GM19438 (cell line): ENCODE measurements at regions not wholly inside any gene's neighbourhood (a gene's known extent, or its start where the extent isn't known, plus 50 kb on each side); places are given as distances from the start of the nearest gene placed in this dataset.
"Not testable (repeated sequence)": the region's sequence is repeated elsewhere in the genome, so short reads cannot be mapped to it uniquely, and the experiment has no call there.

ENCODE experiments used
- ATAC-seq: cut with Tn5 transposase; IDR thresholded peaks from one replicate; pipeline ENCODE4 v1.9.1; 2021; ENCODE audit warnings: low read depth; ENCODE audit not compliant: unreplicated experiment

- ATAC-seq, result no peak
These were observed 299.1 kb upstream of the CDH8 start for GRCh38 chr16:62335356-62335755.

GRCh38 chr16:62321606-62322005 is 285.4 kb upstream of the CDH8 start:
- no peak for ATAC-seq

- no peak for ATAC-seq
These were observed 262.4 kb upstream of the CDH8 start for GRCh38 chr16:62298600-62298999.

DNA sequence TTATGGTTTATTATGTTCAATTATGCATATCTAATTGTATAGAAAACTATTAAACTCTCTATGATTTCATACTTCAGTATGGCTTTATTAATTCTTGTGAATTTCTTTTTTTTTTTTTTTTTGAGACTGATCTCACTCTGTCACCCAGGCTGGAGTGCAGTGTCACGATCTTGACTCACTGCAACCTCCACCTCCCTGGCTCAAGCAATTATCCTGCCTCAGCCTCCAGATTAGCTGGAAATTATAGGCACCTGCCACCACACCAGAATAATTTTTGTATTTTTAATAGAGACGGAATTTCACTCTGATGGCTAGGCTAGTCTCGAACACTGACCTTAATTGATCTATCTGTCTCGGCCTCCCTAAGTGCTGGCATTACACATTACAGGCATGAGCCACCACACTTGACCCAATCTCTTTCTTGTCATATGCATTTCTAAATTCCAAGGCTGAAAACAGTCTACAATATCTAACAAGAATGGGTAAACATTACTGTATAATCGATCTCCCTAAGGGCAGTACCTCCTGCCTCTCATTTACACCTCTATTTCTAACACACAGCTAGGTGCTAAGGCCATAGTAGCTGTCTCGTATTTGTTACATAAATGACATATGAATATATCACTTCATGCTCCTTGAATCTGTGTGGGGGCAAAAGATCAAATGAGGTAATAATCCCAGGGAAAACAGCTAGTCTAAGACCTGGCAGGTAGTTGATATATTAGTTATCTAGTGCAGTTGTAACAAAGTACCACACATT is 258.2 kb upstream of the CDH8 start:
- ATAC-seq, result no peak

DNA sequence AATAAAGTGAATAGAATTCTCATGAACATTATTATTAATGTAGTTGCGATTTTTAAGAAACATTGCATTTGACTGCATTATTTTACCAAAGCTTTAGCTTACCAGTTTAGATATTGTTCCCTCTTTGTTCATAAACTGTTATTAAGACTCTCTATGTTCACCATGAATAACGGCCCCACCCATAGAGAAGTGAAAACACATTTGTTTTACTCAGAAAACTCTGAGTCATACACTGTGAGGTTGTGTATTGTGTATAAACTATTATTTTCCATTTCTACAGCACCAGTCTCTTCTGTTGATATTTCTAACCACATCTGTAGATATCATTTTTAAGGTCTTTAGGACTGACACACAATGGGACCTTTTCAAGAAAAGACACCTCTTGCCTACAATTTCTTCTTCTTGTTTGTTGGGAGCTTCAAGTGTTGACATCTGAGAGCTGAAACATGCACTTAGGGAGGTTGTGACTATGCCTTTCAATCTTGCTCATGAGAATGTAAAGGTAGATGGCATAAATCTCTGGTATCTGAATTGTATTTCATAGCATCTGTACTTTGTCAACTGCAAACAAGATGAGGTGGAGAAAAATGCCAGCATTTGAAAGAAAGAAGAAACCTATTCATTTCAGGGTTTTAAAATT is 252.9 kb upstream of the CDH8 start:
- ATAC-seq, result no peak

GRCh38 chr16:62280506-62280905 is 244.3 kb upstream of the CDH8 start:
- no peak for ATAC-seq

DNA sequence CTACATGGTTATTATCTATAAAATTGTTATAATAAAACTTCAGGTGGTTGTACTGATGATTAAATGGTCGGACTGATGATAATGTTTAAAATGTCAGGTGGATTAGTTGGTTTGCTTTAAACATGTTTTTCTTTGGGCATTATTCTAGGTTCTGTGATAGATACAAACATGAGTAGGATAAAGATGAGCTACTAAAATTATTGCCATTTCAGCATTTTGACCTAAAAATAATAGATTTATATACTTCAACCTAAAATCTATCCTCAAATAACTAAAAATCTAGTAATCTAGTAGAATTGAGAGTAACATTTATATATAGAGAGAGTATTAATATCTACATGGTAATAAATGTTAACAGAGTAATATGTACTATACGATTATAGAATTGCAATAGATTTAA is 241.7 kb upstream of the CDH8 start:
- no peak for ATAC-seq

DNA sequence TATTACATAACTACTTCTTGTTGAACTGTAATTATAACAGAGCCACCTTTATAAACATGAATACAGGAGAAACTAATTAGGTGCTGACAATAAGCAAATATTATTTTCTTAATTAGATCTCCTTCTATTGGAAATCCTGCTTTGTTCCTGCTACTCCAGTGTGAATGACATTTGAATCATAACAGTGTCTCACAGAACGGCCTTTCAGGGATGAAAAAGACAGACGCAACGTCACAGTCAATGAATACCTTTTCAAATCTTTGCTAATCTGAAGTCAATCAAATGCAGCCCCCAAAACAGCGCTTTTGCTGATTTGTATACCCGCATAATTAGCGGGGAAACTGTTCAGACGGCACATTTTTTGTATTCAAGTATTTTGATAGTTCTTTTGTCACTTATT is 240.4 kb upstream of the CDH8 start:
- ATAC-seq, result no peak

GRCh38 chr16:62272035-62272434 is 235.8 kb upstream of the CDH8 start:
- no peak for ATAC-seq

DNA sequence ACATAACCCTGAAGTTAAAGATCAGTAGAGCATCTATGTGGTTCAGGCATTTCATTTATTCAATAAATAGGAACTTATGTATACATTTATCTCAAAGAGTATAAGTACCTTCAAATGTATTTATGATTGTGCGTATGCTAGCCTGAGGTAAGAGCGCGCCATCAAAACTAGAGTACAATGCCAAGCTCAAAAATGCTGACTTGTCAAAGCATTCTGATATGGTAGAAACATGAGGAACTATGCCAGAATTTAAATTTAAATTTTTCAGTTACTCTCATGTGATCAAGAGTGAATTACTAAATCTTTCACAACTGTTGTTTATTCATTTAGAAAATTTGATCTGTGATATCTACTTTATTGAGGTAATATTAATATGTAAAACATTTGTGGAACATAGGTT is 225.5 kb upstream of the CDH8 start:
- no peak for ATAC-seq

GRCh38 chr16:62258931-62259435 is 222.7 kb upstream of the CDH8 start:
- not testable (repeated sequence) for ATAC-seq

GRCh38 chr16:62256406-62256805 is 220.2 kb upstream of the CDH8 start:
- ATAC-seq, result no peak

DNA sequence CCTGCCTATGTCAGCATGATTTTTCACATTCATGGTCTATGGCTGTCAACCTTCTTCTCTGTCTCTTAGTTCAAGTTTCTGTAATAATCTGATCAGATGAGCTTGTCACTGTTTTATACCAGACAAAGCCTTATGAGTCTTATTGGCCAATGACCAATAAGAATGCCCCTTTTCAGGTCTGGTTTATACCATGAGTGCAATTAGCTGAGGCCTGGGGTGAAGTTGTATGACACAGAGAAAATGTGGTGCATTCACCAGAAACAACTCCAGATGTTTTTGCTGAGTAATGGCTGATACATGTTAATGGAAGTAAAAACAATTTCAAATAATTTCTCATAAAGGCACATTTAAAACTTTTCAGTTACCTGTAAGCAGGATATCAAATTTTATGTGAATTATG is 218.6 kb upstream of the CDH8 start:
- ATAC-seq, result no peak

GRCh38 chr16:62254372-62254771 is 218.1 kb upstream of the CDH8 start:
- no peak for ATAC-seq

- no peak for ATAC-seq
These were observed 217.7 kb upstream of the CDH8 start for GRCh38 chr16:62253966-62254365.

DNA sequence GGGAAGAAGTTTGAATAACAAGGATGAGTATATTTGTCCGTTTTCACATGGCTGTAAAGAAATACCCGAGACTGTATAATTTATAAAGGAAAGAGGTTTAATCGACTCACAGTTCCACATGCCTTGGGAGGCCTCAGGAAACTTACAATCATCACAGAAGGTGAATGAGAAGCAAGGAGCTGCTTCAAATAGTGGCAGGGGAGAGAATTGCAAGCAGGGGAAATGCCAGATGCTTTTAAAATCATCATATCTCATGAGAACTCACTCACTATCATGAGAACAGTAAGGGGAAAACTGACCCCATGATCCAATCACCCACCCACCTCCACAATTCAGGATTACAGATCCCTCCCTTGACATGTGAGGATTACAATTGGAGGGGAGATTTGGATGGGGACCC is 212.8 kb upstream of the CDH8 start:
- ATAC-seq, result no peak

GRCh38 chr16:62240722-62241121 is 204.5 kb upstream of the CDH8 start:
- ATAC-seq, result no peak

- peak; percentile 74 for ATAC-seq
These were observed 189.4 kb upstream of the CDH8 start for GRCh38 chr16:62225675-62226074.

- no peak for ATAC-seq
These were observed 188.5 kb upstream of the CDH8 start for GRCh38 chr16:62224646-62225209.

DNA sequence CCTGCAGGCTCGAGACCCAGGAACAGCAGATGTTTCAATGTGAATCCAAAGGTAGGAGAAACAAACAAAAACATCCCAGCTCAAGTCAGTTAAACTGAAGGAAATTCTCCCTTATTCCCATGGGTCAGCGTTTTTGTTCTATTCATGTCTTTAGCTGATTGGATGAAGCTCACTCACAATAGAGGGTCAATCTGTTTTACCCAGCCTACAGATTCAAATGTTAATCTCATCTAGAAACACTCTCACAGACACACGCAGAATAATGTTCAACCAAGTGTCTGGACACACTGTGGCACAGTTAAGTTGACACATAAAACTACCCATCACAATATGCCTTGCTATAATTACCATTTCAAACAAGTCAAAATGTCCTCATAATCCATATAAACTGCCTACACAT is 180.6 kb upstream of the CDH8 start:
- no peak for ATAC-seq

DNA sequence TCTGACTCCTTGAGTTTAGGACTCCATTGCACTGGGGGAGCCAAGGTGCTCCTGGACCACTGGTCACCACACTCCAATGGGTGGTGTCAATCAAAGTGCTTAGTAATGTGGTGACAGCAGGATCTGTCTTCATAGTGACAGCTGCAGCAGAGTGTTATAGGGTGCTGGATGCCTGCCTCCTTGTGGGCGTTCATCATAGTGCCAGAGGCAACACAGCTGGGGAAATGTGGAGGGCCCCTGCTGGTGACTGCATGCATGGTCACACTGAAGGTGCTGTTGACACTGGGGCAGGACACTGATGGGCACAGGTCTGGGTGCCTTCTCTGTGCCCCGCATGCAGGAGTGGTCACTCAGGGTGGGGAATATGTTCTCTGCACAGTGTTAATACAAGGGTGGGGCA is 177.5 kb upstream of the CDH8 start:
- no peak for ATAC-seq

GRCh38 chr16:62208934-62209333 is 172.7 kb upstream of the CDH8 start:
- ATAC-seq, result no peak
